HG03571 (cell line): ENCODE measurements at regions not wholly inside any gene's neighbourhood (a gene's known extent, or its start where the extent isn't known, plus 50 kb on each side); places are given as distances from the start of the nearest gene placed in this dataset.

Experiments used
- ATAC-seq: cut with Tn5 transposase; IDR thresholded peaks from one replicate; pipeline ENCODE4 v1.9.1; 2021; ENCODE audit not compliant: unreplicated experiment

- no peak for ATAC-seq
These were observed 87.8 kb upstream of the MDFIC2 start for GRCh38 chr3:70400194-70400593.

DNA sequence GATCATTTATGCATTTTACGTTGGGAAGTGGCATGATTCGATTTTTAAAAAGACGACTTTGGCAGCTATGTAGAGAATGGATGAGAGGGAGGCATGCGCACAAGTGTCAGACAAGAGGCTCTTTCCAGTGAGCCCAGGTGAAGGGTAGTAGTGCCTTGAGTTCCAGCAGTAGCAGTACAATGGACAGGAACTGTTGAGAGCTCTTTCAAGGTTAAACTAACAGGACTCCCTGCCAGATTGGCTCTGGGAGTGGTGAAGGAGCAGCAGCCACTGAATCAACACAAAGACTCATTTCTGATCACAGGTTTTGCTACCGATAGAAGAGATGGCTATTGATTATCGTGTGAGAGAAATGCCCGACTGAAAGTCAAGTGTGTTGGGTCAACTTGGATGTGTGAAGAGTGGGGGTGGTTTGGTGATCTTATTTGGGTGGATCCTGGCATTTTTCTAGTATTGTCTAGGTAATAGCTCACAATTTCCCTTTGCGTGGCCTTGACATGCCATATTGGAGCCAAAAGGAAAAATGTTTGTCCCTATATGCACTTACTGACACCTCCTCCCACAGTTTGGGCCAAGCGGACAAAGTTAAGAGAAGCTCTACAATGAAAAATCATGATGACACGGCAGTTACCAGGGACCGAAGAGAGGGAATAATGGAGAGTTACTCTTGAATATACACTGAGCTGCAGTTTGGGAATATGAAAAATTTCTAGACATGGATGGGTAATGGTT is 81.6 kb upstream of the MDFIC2 start:
- no peak for ATAC-seq

- no peak for ATAC-seq
These were observed 79.8 kb upstream of the MDFIC2 start for GRCh38 chr3:70392227-70392626.

- ATAC-seq, result no peak
These were observed 75.5 kb upstream of the MDFIC2 start for GRCh38 chr3:70387889-70388288.

DNA sequence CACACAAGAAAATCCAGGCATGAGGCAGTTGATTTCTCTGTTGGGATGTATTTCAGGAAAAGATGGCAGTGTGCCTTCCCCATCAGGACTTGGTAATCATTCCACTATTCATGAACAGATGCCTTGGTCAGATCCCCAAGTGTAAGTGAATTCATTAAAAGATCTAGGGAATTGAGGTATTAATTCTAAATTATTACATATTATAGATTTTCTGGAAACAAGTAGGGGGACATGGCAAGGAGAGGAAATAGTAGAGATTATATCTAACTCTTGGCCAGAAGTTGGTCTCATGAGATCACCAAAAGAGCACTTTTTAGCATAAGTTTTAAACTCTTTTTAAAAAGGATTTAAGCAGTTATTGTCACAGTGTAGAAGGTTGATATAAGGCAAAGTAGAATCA is 74.4 kb upstream of the MDFIC2 start:
- ATAC-seq, result no peak

DNA sequence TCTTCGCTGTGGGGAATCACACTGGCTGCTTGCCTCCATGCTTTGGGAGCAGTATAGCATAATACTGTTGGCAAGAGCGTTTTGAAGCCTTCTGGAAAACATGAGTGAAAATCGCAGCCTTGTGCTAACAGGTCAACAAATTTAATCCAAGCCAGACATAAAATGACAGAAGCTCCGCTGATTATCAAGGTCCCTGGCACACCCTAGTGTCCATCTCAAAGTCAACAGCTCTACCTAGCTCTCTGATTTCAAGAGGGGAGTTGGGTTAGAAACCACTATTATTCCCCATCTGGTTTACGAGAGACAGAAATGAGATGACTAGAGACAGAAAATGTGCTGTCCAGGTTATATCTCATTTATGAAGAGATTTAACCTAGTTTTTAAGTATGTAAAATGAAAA is 73.6 kb upstream of the MDFIC2 start:
- no peak for ATAC-seq

GRCh38 chr3:70383360-70383831 is 71.0 kb upstream of the MDFIC2 start:
- peak; percentile 98 for ATAC-seq

- ATAC-seq, result no peak
These were observed 61.7 kb upstream of the MDFIC2 start for GRCh38 chr3:70374179-70374578.
